ENCODE measurements at regions not wholly inside any gene's neighbourhood (a gene's known extent, or its start where the extent isn't known, plus 50 kb on each side); places are given as distances from the start of the nearest gene placed in this dataset.

DNA sequence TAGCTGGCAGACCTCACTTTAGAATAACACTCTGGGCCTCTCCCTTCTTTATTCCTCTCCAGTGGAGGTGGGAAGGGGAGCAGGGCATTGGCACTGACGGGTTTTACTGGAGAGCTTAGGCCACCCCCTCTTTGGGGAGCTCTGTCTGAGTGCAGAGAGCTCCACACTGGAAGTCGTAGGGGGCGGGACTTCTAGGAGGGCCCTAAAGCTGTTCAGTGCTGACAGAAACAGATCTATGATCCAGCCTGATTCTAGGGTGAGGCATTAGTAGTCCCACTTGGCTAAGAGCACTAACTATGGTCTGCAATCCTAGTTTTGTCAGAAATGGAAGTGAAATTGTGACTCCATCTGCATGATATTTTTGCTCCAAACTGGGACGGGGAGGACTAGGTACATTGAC lies 138.7 kb downstream of the MIS18A start:
- Histone ChIP-seq H2AFZ (ENCODE audit: low read depth, low read length) (peak overlapping the region; percentile 35; the same call in 1 of the 2 replicates), H3K9me1 (ENCODE audit: control insufficient read depth, insufficient read depth, low read length) (no peaks in the 10 kb centered on the region), H3K36me3 (ENCODE audit: control insufficient read depth, insufficient read depth, low read length) (no peaks in the 10 kb centered on the region), H3K79me2 (ENCODE audit: control insufficient read depth, insufficient read depth, low read length) (no peaks in the 10 kb centered on the region), H4K20me1 (replicated peaks; ENCODE audit: control insufficient read depth, insufficient read depth, low read length) (no peaks in the 10 kb centered on the region), H3K4me2 (ENCODE audit: insufficient read depth, low read length) (no peak overlapping the region; the same call in 1 of the 2 replicates), H3K9ac (ENCODE audit: insufficient read depth in 1 of 2, low read depth in 2 of 2, low read length in 2 of 2) (no peak overlapping the region), H3K27ac (ENCODE audit: extremely low read depth, low read depth, low read length) (no peak overlapping the region), H3K4me1 (replicated peaks in 1 of 2; ENCODE audit: control insufficient read depth in 2 of 2, insufficient read depth in 2 of 2, low read length in 2 of 2) (no peaks in the 10 kb centered on the region), H3K27me3 (ENCODE audit: control insufficient read depth in 2 of 2, insufficient read depth in 2 of 2, low read length in 2 of 2) (peaks cover 8 to 14% of the 10 kb centered on the region in 2 experiments; a peak in 4 of 5 replicates), H3K4me3 (no peak overlapping the region), H3K9me3 (replicated peaks; ENCODE audit: control insufficient read depth, insufficient read depth, low read depth, low read length) (no peaks in the 10 kb centered on the region)
- ATAC-seq, result 0 out of 3 replicates have a peak, but pooled peaks have one; percentile 26
- CTCF ChIA-PET (ENCODE audit: low intra/inter-chr PET ratio), result interaction anchor here (0.6 kb wide), 1 partner anchor 32 kb away, joined by 4 read pairs; no protein-coding TSS in a partner anchor
- FAIRE-seq, result no peak
- in situ Hi-C loops (cut with MboI) (no loop called here), intact Hi-C loops (cut with micrococcal nuclease) (no loop called here)
- POLR2A ChIA-PET, result interaction anchor here (0.6 to 1.1 kb wide), 4 partner anchors 8 to 24 kb away, joined by 3 to 4 read pairs (median 3); no protein-coding TSS in a partner anchor
- TF ChIP-seq SMAD4 (CRISPR knock-in tag; conservative IDR thresholded peaks at IDR 0.05), result no peak
- TF ChIP-seq SP2 (IDR thresholded peaks at IDR 0.05; ENCODE audit: extremely low read depth, low read depth, low read length, poor library complexity, severe bottlenecking), result no peak
- TF ChIP-seq STAG1 (CRISPR knock-in tag; IDR thresholded peaks at IDR 0.05; ENCODE audit: borderline replicate concordance), result no peak
- peak; percentile 77 for TF ChIP-seq ZNF239 (CRISPR knock-in tag; IDR thresholded peaks at IDR 0.05)
- WGBS (ENCODE audit: insufficient coverage, low coverage, missing lambda C conversion rate), result 3% methylated on average over 4 of the region's 4 CpGs
- no TSS peak for BruUV-seq (replicated peaks)
- no peak for DNase-seq (ENCODE audit: extremely low read depth in 1 of 4, low spot score in 3 of 4)

GRCh38 chr21:32138658-32139057 lies 140.2 kb downstream of the MIS18A start:
- Histone ChIP-seq H3K9me1 (ENCODE audit: control insufficient read depth, insufficient read depth, low read length) (no peaks in the 10 kb centered on the region), H4K20me1 (replicated peaks; ENCODE audit: control insufficient read depth, insufficient read depth, low read length) (no peaks in the 10 kb centered on the region), H3K27me3 (ENCODE audit: control insufficient read depth in 2 of 2, insufficient read depth in 2 of 2, low read length in 2 of 2) (peaks cover 10 to 23% of the 10 kb centered on the region in 2 experiments; a peak in 4 of 5 replicates), H3K9me3 (replicated peaks; ENCODE audit: control insufficient read depth, insufficient read depth, low read depth, low read length) (no peaks in the 10 kb centered on the region), H3K9ac (ENCODE audit: insufficient read depth in 1 of 2, low read depth in 2 of 2, low read length in 2 of 2) (no peak overlapping the region), H3K27ac (ENCODE audit: extremely low read depth, low read depth, low read length) (no peak overlapping the region), H3K4me2 (ENCODE audit: insufficient read depth, low read length) (no peak overlapping the region), H3K36me3 (ENCODE audit: control insufficient read depth, insufficient read depth, low read length) (no peaks in the 10 kb centered on the region), H3K4me1 (replicated peaks in 1 of 2; ENCODE audit: control insufficient read depth in 2 of 2, insufficient read depth in 2 of 2, low read length in 2 of 2) (no peaks in the 10 kb centered on the region), H3K79me2 (ENCODE audit: control insufficient read depth, insufficient read depth, low read length) (no peaks in the 10 kb centered on the region), H3K4me3 (no peak overlapping the region), H2AFZ (ENCODE audit: low read depth, low read length) (no peak overlapping the region)
- intact Hi-C loops (cut with micrococcal nuclease), result no loop called here
- FAIRE-seq, result peak; percentile 72
- POLR2A ChIA-PET, result no interaction called here
- ATAC-seq, result peak; percentile 76
- in situ Hi-C loops (cut with MboI), result no loop called here
- whole genome bisulfite sequencing (ENCODE audit: insufficient coverage, low coverage, missing lambda C conversion rate), result 0% methylated on average over 2 of the region's 2 CpGs
- DNase-seq (ENCODE audit: extremely low read depth in 1 of 4, low spot score in 3 of 4), result peak in 1 of 4 experiments; percentile 25
- no TSS peak for BruUV-seq (replicated peaks)
- CTCF ChIA-PET (ENCODE audit: low intra/inter-chr PET ratio), result no interaction called here
- TF ChIP-seq ZNF592 (IDR thresholded peaks at IDR 0.05) (no peak), FOXK2 (conservative IDR thresholded peaks at IDR 0.05 in 1 of 2, IDR thresholded peaks at IDR 0.05 in 1 of 2; ENCODE audit: low read depth in 2 of 2) (no peak), TBP (optimal IDR thresholded peaks at IDR 0.05; ENCODE audit: low read depth, low read length) (no peak), ZBTB9 (CRISPR knock-in tag; IDR thresholded peaks at IDR 0.05) (no peak), PKNOX1 (IDR thresholded peaks at IDR 0.05) (peak; percentile 30; the same call in 1 of the 2 replicates)
